Large intestine (tissue), 3 donors: ENCODE measurements at regions not wholly inside any gene's neighbourhood (a gene's known extent, or its start where the extent isn't known, plus 50 kb on each side); places are given as distances from the start of the nearest gene placed in this dataset.

Source experiments
- DNase-seq, 2 donors: peaks; one replicate each; pipeline versions ENCODE4 v3.0.0 to v3.0.0-alpha.2; 2013
- H3K27ac ChIP-seq: one replicate; pipeline ENCODE4 v1.5.1; 2013; ENCODE audit warnings: low read length
- H3K27me3 ChIP-seq: 2 replicates; pipeline ENCODE4 v1.6.1; 2013; ENCODE audit warnings: low read length; ENCODE audit not compliant: control insufficient read depth, insufficient read depth
- H3K36me3 ChIP-seq: 2 replicates; pipeline ENCODE4 v1.6.1; 2013; ENCODE audit warnings: low read length; ENCODE audit not compliant: control insufficient read depth, insufficient read depth
- H3K4me1 ChIP-seq: one replicate; pipeline ENCODE4 v1.6.1; 2013; ENCODE audit warnings: low read length; ENCODE audit not compliant: control insufficient read depth, insufficient read depth
- H3K4me3 ChIP-seq: one replicate; pipeline ENCODE4 v1.5.1; 2013; ENCODE audit warnings: low read length
- H3K9me3 ChIP-seq: one replicate; pipeline ENCODE4 v1.6.1; 2013; ENCODE audit warnings: mild to moderate bottlenecking, low read depth, low read length, moderate library complexity; ENCODE audit not compliant: control insufficient read depth
- WGBS: methylation state at CpG from one replicate; pipeline ENCODE4 v1.1.5; 2013; ENCODE audit warnings: low lambda C conversion rate; ENCODE audit not compliant: insufficient coverage; 5-methylcytosine and 5-hydroxymethylcytosine counted together

GRCh38 chr3:69445024-69445423 lies 59.1 kb upstream of the FRMD4B start:
- no peaks in the 10 kb centered on the region for H3K36me3 ChIP-seq
- peaks cover 3% of the 10 kb centered on the region for H3K4me1 ChIP-seq
- H3K4me3 ChIP-seq = no peak overlapping the region
- no CpG with 5 or more reads among the region's 11 CpGs for WGBS
- no peaks in the 10 kb centered on the region for H3K27me3 ChIP-seq
- H3K27ac ChIP-seq = no peak overlapping the region
- no peaks in the 10 kb centered on the region for H3K9me3 ChIP-seq
- no peak for DNase-seq

GRCh38 chr3:69443457-69443920 lies 57.6 kb upstream of the FRMD4B start:
- Histone ChIP-seq H3K9me3 (no peaks in the 10 kb centered on the region), H3K27ac (no peak overlapping the region), H3K27me3 (no peaks in the 10 kb centered on the region), H3K4me1 (peaks cover 3% of the 10 kb centered on the region), H3K4me3 (no peak overlapping the region), H3K36me3 (no peaks in the 10 kb centered on the region)
- no peak for DNase-seq

- no CpG with 5 or more reads among the region's 2 CpGs for WGBS
- Histone ChIP-seq H3K36me3 (no peaks in the 10 kb centered on the region), H3K27me3 (no peaks in the 10 kb centered on the region), H3K4me1 (peaks cover 3% of the 10 kb centered on the region), H3K9me3 (no peaks in the 10 kb centered on the region), H3K4me3 (no peak overlapping the region), H3K27ac (no peak overlapping the region)
- no peak for DNase-seq
Observed at GRCh38 chr3:69442771-69443311, 57.0 kb upstream of the FRMD4B start.

DNA sequence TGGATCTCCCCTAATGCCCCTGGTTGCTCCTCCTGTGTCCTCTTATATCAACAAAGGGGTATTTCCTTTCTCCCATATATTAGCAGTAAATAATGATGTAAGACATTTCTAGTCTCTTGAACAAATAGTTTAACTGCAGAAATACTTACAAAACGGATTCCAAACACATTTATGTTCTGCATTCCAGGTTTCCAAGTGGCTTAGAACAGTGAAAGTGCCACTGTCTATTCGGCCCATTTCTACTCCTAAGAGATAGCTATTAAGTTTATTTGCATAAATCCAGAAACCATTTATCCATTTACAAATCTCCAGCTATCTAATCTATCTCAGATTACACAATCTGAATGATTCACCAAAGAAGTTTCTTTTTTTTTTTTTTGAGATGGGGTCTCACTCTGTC lies 55.8 kb upstream of the FRMD4B start:
- H3K27ac ChIP-seq = no peak overlapping the region

GRCh38 chr3:69441040-69441439 lies 55.2 kb upstream of the FRMD4B start:
- WGBS = 43% methylated on average over 1 of the region's 1 CpG
- Histone ChIP-seq H3K4me3 (no peak overlapping the region), H3K4me1 (peaks cover 3% of the 10 kb centered on the region), H3K9me3 (no peaks in the 10 kb centered on the region), H3K27me3 (no peaks in the 10 kb centered on the region), H3K27ac (no peak overlapping the region), H3K36me3 (no peaks in the 10 kb centered on the region)
- peak in 1 of 2 donors; percentile 44 for DNase-seq

More for the DNA sequence above, 55.8 kb upstream of the FRMD4B start:
- Histone ChIP-seq H3K27me3 (no peaks in the 10 kb centered on the region), H3K4me1 (peaks cover 3% of the 10 kb centered on the region), H3K4me3 (no peak overlapping the region), H3K9me3 (no peaks in the 10 kb centered on the region), H3K36me3 (no peaks in the 10 kb centered on the region)
- DNase-seq = no peak
- WGBS = no CpG with 5 or more reads among the region's 2 CpGs

GRCh38 chr3:69439643-69440270 lies 53.9 kb upstream of the FRMD4B start:
- Histone ChIP-seq H3K4me1 (peaks cover 3% of the 10 kb centered on the region), H3K27me3 (no peaks in the 10 kb centered on the region), H3K36me3 (no peaks in the 10 kb centered on the region), H3K9me3 (no peaks in the 10 kb centered on the region), H3K27ac (no peak overlapping the region), H3K4me3 (no peak overlapping the region)
- DNase-seq = peak in 1 of 2 donors; percentile 46
- no CpG with 5 or more reads among the region's 1 CpG for WGBS

- H3K4me1 ChIP-seq = peaks cover 3% of the 10 kb centered on the region
Observed at GRCh38 chr3:69438476-69438875, 52.6 kb upstream of the FRMD4B start.

DNA sequence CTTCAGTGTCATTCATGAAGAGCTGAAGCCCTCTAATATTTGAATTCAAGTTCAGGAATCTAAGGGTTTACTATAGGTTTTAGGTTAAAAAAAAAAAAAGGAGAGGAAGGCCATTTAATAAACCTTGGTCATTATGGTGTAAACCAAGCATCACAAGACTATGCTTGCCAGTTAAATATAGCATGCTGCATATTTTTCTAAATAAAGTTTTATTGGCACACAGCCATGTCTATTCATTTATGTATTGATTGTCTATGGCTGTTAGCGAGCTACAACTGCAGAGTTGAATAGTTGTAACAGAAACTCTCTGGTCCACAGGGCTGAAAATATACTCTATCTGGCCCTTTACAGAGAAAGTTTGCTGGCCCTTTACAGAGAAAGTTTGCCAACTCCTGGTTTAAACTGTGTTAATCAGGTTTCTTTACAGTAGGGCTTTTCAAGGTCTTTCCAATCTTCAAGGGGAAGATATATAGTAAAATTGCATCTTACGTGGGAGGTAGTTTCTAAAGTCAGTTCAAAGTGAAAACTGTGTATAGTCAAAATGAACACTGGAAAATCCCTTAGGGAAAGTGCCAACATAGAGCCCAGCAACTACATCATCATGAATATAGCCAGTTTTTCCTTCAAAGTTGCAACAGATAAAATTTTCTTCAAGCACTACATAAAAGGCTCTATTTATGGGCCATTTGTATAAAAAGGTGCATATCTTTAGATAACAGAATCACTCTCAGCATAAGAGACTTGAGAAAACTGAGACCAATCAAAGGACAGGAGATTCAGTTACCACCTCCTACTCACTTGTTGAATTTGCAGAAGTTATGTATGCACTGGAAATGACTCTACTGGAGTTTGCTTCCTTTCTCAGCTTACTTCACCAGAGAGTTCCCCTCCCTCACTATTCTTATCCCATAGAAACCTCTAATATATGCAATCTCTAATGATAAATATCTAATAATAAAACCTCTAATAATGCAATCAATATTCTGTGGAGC lies 49.7 kb upstream of the FRMD4B start:
- H3K4me3 ChIP-seq = no peak overlapping the region
- H3K4me1 ChIP-seq = no peaks in the 10 kb centered on the region
- H3K9me3 ChIP-seq = no peaks in the 10 kb centered on the region
- no peak for DNase-seq
- H3K27me3 ChIP-seq = no peaks in the 10 kb centered on the region
- no peak overlapping the region for H3K27ac ChIP-seq
- no peaks in the 10 kb centered on the region for H3K36me3 ChIP-seq
- no CpG with 5 or more reads among the region's 2 CpGs for WGBS

More at GRCh38 chr3:69438476-69438875, 52.6 kb upstream of the FRMD4B start:
- no peaks in the 10 kb centered on the region for H3K9me3 ChIP-seq
- H3K27me3 ChIP-seq = no peaks in the 10 kb centered on the region
- no peaks in the 10 kb centered on the region for H3K36me3 ChIP-seq
- 100% methylated on average over 1 of the region's 1 CpG for WGBS
- no peak overlapping the region for H3K27ac ChIP-seq
- no peak overlapping the region for H3K4me3 ChIP-seq
- DNase-seq = no peak
